T-helper 2 cell (primary cell): ENCODE measurements at regions not wholly inside any gene's neighbourhood (a gene's known extent, or its start where the extent isn't known, plus 50 kb on each side); places are given as distances from the start of the nearest gene placed in this dataset.

Experiments used
- DNase-seq, 5 experiments: peaks; one replicate each; pipeline versions ENCODE4 v3.0.0 to v3.0.0-alpha.2; 2012 to 2022

- DNase-seq = no peak
Observed at GRCh38 chr15:91765660-91766059, 87.8 kb upstream of the SLCO3A1 start.

DNA sequence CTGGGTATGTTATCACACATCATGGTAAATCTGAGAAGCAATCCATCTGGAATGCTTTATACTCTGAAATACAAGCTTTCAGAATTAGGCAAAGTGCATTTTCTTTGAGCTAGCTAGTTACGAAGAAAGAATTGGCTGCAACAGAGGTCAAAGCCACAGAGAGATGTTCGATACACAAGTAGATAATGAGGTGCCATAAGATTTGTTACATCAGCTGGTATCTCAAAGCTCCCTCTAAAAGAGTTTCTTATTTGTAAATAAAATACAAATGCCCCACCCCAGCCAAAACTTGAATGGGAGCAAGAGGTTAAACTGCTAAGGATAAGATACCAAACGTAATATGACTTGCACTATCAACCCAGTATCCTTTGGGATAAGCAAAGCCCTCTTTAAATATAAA, 84.0 kb upstream of the SLCO3A1 start:
- DNase-seq = no peak

DNA sequence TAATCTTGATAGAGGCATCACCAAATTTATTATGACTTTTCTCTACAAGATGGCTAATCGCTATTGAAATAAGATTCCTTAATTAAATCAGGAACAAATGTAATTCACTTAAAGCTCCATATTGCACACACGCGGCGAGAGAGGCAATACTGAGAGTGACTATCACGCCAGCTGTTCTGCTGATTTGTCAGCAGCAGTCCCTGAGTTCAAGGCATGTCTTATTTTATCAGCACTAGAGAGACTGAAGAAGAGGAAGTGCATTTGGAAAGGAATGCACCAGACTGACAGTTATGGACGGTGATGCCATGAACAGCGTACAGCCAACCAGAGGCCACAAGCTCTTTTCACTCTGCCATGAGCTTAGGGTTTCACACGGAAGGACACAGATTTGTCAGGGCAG, 83.6 kb upstream of the SLCO3A1 start:
- no peak for DNase-seq

DNA sequence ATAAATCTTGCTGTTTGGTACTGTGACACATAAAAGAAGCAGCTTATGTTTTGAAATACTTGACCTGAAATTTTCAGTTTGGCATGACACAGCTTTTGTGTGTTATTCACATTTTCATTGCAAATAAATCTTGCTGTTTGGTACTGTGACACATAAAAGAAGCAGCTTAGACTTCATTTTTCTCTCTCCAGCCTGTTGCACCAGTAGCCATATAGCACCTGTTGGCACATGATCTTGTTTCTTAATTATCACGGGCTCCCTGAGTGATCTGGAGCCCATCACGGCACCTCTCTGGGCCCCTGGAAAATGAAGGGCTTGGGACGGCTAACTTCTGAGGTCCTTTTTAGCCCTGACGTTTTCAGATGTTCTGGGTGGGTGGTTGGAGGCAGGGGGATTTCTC, 77.4 kb upstream of the SLCO3A1 start:
- DNase-seq = no peak

DNA sequence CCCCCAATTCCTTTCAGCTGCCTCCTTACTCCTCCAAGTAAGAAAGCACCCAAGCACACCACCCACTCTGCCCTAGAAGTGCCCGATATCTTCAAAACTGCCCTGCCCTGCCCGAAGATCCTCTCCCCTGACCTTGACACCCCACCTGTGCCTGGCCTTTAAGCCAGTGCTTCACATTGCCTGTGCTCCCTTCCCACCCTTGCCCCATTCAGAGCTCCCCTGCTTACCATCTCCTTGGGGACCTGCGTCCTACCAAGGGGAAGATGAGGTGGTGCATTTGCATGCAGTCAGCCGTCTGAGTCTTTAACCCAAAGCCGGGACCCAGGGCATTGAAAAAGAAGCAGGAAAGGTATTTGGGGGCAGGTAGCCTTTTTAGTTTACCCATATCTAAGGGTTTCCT, 73.5 kb upstream of the SLCO3A1 start:
- DNase-seq = no peak

DNA sequence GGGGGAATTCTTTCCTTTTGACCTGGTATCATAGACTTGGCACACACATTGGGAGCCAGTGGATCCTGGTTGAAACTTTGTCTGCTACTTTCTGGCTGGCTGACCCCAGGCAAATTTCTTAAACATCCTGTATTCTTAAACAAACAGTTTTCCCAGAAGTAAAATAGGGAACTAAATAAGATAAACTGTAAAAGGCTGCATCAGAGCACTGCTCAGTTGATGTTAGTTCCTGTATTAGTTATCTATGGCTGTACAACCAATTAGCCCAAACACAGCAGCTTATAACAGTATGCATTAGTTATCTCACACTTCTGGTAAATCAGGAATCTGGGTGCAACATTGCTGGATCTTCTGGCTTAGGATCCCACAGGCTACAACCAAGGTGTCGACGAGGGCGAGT, 73.1 kb upstream of the SLCO3A1 start:
- no peak for DNase-seq

- no peak for DNase-seq
Observed at GRCh38 chr15:91782221-91782620, 71.3 kb upstream of the SLCO3A1 start.

DNA sequence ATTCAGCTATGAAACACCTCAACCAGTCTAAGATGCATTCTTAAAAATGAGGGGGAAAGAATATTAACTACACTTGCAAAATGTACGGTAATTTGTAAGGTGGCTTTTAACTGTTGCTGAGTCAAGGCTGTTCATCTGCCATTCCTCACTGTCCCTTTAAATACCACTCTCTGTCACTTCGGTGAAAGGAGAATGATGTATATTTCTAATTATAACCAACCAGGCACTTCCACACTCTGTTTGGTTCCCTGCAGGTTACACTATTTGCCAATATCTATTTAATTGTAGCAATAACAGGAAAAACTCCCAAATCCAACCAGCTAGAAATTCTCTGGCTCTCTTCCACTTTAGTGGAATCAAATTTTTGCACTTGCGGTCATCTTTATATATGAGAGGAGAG, 70.5 kb upstream of the SLCO3A1 start:
- no peak for DNase-seq

- no peak for DNase-seq
Observed at GRCh38 chr15:91783451-91783850, 70.1 kb upstream of the SLCO3A1 start.

DNA sequence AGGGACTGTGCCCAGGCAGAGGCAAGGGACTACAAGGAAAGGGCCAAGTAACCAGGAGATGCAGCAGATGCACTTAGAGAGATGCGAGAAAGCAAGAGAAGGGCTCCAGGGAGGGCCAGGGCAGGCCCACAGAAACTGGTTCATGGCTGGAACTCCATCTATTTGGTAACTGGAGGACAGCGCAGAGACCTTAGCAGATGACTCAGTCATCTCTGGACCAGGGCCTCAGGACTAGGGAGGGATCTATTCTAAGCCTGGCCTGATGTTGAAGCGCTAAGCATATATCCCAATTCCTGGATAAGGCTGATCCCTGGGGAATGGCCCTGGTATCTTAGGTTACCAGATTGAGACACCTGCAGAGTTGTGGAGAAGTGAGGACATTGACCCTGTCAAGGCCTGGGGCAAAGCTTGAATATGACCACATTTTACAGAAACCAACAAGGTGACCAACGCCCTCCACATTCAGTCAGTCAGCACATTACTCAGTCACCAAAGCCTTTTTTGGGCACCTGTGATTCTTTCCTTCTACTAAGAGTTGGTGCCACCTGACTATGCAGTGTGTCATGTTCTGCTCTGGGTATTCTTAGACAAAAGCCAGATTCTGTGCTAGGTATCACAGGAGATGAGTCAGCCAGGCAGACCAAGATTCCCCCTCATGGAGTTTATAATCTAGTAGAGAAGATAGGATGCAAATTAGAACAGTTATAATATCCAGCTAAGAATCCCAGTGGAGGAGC, 68.4 kb upstream of the SLCO3A1 start:
- no peak for DNase-seq

GRCh38 chr15:91787198-91787597, 66.3 kb upstream of the SLCO3A1 start:
- no peak for DNase-seq

- DNase-seq = no peak
Observed at GRCh38 chr15:91789136-91789535, 64.4 kb upstream of the SLCO3A1 start.

GRCh38 chr15:91790836-91791235, 62.7 kb upstream of the SLCO3A1 start:
- DNase-seq = no peak

DNA sequence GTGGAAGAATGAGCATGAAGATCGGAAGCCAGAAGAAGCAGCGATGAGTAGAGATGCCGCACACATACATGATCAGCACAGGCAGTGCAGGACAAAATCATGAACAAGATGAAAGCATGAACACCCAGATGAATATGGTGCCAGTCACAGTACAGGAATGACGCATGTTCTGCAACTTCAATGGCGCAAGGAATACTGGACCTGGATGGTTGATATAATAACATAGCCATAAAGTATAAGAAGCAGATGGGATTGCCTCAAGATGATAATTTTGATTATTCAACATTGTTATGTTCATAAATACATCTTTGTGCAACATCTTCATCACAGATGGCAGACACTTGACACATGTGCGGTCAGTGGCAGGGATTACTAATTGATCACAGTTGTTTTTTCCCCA, 59.7 kb upstream of the SLCO3A1 start:
- no peak for DNase-seq

DNA sequence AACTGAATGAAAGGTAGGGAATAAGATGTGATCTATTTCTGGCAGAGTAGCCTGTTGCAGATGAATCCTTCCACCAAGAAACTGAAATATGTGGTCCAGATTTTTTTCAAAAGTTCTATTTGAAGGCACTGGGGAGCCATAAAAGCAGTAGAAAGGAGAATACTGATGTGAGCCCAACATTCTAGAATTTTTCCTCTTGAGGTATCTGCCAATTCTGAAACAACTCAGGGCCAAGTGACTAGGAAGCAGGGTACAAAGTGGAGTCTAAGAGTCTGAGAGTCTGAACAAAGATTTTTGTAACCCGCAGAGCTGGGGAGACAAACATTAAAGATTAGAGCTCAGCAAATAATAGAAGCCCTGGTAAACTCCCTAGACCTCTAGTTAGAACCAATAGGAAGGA, 58.3 kb upstream of the SLCO3A1 start:
- no peak for DNase-seq

GRCh38 chr15:91801836-91802534, 51.5 kb upstream of the SLCO3A1 start:
- peak in 1 of 5 experiments; percentile 5 for DNase-seq

GRCh38 chr15:91803260-91803659, 50.2 kb upstream of the SLCO3A1 start:
- peak in 1 of 5 experiments; percentile 24 for DNase-seq
